H1 (cell line): ENCODE measurements at regions not wholly inside any gene's neighbourhood (a gene's known extent, or its start where the extent isn't known, plus 50 kb on each side); places are given as distances from the start of the nearest gene placed in this dataset.

Experiments
- CTCF ChIA-PET: fragments of 300-600 bp; sonication (Branson Sonifier 250); formaldehyde crosslinking; loops from one replicate; lab custom pipeline; 2021; ENCODE audit not compliant: partially characterized antibody; lab: Charles Lee
- POLR2A ChIA-PET: fragments of 300-600 bp; sonication (Branson Sonifier 250); formaldehyde crosslinking; loops from one replicate; lab custom pipeline; 2021; ENCODE audit warnings: inconsistent platforms; ENCODE audit not compliant: partially characterized antibody; lab: Charles Lee
- DNase-seq, 2 experiments: peaks; one replicate each; pipeline versions ENCODE4 v3.0.0 to v3.0.0-alpha.2; 2010 to 2022; ENCODE audit warnings: low spot score in 2 of 2, low read depth in 1 of 2, mixed read lengths in 1 of 2
- FAIRE-seq: peaks from 2 replicates; lab custom pipeline; 2011; peaks lifted over from hg19 to GRCh38; lab: Jason Lieb, UNC
- H2AFZ ChIP-seq: 2 replicates; pipeline ENCODE4 v1.8.1; 2012; ENCODE audit warnings: low read length, inconsistent platforms
- H2AK5ac ChIP-seq: 2 replicates; pipeline ENCODE4 v1.6.1; 2013; ENCODE audit warnings: low read depth, low read length
- H2BK120ac ChIP-seq: replicated peaks from 2 replicates; pipeline ENCODE3; 2013; ENCODE audit warnings: low read depth, low read length, inconsistent platforms
- H2BK12ac ChIP-seq: 2 replicates; pipeline ENCODE4 v1.6.1; 2013; ENCODE audit warnings: low read depth, low read length
- H2BK15ac ChIP-seq: 2 replicates; pipeline ENCODE4 v1.6.1; 2013; ENCODE audit warnings: low read length
- H2BK20ac ChIP-seq: 2 replicates; pipeline ENCODE4 v1.6.1; 2013; ENCODE audit warnings: low read length
- H2BK5ac ChIP-seq: 2 replicates; pipeline ENCODE4 v1.6.1; 2013; ENCODE audit warnings: low read depth, low read length
- H3K14ac ChIP-seq: 2 replicates; pipeline ENCODE4 v1.6.1; 2013; ENCODE audit warnings: inconsistent platforms; ENCODE audit not compliant: insufficient read length
- H3K18ac ChIP-seq: 2 replicates; pipeline ENCODE4 v1.6.1; 2013; ENCODE audit warnings: low read length; ENCODE audit errors: extremely low read depth
- H3K23ac ChIP-seq: 2 replicates; pipeline ENCODE4 v1.6.1; 2013; ENCODE audit warnings: inconsistent platforms; ENCODE audit not compliant: insufficient read length
- H3K23me2 ChIP-seq: 2 replicates; pipeline ENCODE4 v1.6.1; 2013; ENCODE audit warnings: low read depth, low read length
- H3K27ac ChIP-seq: 2 replicates; pipeline ENCODE4 v1.6.1; 2011; ENCODE audit warnings: low read depth, low read length, inconsistent platforms
- H3K27me3 ChIP-seq, 4 experiments: replicated peaks in 1 of 4; 1 replicate in 1 of 4; 2 replicates in 3 of 4; pipeline versions ENCODE4 v1.6.1 to v1.8.1; 2011 to 2013; ENCODE audit warnings: low read length in 3 of 4, mild to moderate bottlenecking in 3 of 4, inconsistent platforms in 2 of 4, mixed read lengths in 2 of 4, moderate library complexity in 1 of 4; ENCODE audit not compliant: control insufficient read depth in 3 of 4, insufficient read depth in 3 of 4; ENCODE audit errors: extremely low read depth in 1 of 4
- H3K36me3 ChIP-seq, 4 experiments: 2 replicates each; pipeline versions ENCODE4 v1.6.1 to v1.8.1; 2011 to 2013; ENCODE audit warnings: mild to moderate bottlenecking in 4 of 4, low read length in 3 of 4, moderate library complexity in 2 of 4, control low read depth in 1 of 4, inconsistent platforms in 1 of 4; ENCODE audit not compliant: insufficient read depth in 4 of 4, control insufficient read depth in 2 of 4
- H3K4ac ChIP-seq: replicated peaks from 2 replicates; pipeline ENCODE3; 2013; ENCODE audit warnings: low read length, low read depth, mixed read lengths, inconsistent platforms; ENCODE audit not compliant: insufficient read length
- H3K4me1 ChIP-seq, 4 experiments: replicated peaks in 1 of 4; 1 replicate in 1 of 4; 2 replicates in 3 of 4; pipeline versions ENCODE4 v1.6.1 to v1.8.1; 2011 to 2013; ENCODE audit warnings: low read length in 3 of 4, inconsistent platforms in 2 of 4, mixed read lengths in 1 of 4; ENCODE audit not compliant: insufficient read depth in 4 of 4, control insufficient read depth in 3 of 4
- H3K4me2 ChIP-seq, 2 experiments: 2 replicates each; pipeline versions ENCODE4 v1.6.1 to v1.8.1; 2011 to 2013; ENCODE audit warnings: low read depth in 2 of 2, low read length in 2 of 2, control low read depth in 1 of 2, inconsistent platforms in 1 of 2, mild to moderate bottlenecking in 1 of 2; ENCODE audit not compliant: insufficient read depth in 1 of 2
- H3K4me3 ChIP-seq, 4 experiments: fragments of 200-600, 300-600 bp in 1 of 4; sonication (generic), shearing (Covaris generic), sonication (Bioruptor Twin) in 1 of 4; 2 replicates each; pipeline versions ENCODE4 v1.5.1 to v1.8.1; 2011 to 2016; ENCODE audit warnings: low read length in 4 of 4, low read depth in 3 of 4, control low read depth in 2 of 4, inconsistent platforms in 2 of 4, mild to moderate bottlenecking in 2 of 4, mixed read lengths in 1 of 4, moderate library complexity in 1 of 4; ENCODE audit not compliant: insufficient read depth in 2 of 4; ENCODE audit errors: extremely low read depth in 1 of 4
- H3K56ac ChIP-seq: replicated peaks from 2 replicates; pipeline ENCODE3; 2013; ENCODE audit warnings: low read depth, mild to moderate bottlenecking, mixed read lengths, low read length, inconsistent platforms; ENCODE audit not compliant: insufficient read length
- H3K79me1 ChIP-seq: 2 replicates; pipeline ENCODE4 v1.6.1; 2013; ENCODE audit warnings: low read depth, low read length, control low read depth
- H3K79me2 ChIP-seq, 2 experiments: 2 replicates each; pipeline versions ENCODE4 v1.6.1 to v1.8.1; 2012 to 2013; ENCODE audit warnings: low read length in 2 of 2, mild to moderate bottlenecking in 2 of 2, inconsistent platforms in 1 of 2; ENCODE audit not compliant: insufficient read depth in 2 of 2, control insufficient read depth in 1 of 2
- H3K9ac ChIP-seq, 4 experiments: replicated peaks in 1 of 4; 1 replicate in 1 of 4; 2 replicates in 3 of 4; pipeline versions ENCODE4 v1.6.1 to v1.8.1; 2011 to 2013; ENCODE audit warnings: low read depth in 3 of 4, low read length in 3 of 4, control low read depth in 2 of 4, mild to moderate bottlenecking in 2 of 4, moderate library complexity in 2 of 4, inconsistent platforms in 1 of 4; ENCODE audit errors: extremely low read depth in 1 of 4
- H3K9me3 ChIP-seq, 2 experiments: 2 replicates each; pipeline versions ENCODE4 v1.6.1 to v1.8.1; 2012 to 2013; ENCODE audit warnings: mild to moderate bottlenecking in 2 of 2, moderate library complexity in 2 of 2, control low read depth in 1 of 2, inconsistent platforms in 1 of 2, low read depth in 1 of 2, low read length in 1 of 2, mixed read lengths in 1 of 2; ENCODE audit not compliant: insufficient read depth in 2 of 2
- H4K20me1 ChIP-seq, 2 experiments: replicated peaks in 1 of 2; 2 replicates each; pipeline versions ENCODE3 to v1.8.1; 2011 to 2013; ENCODE audit warnings: inconsistent platforms in 2 of 2, low read length in 2 of 2, mild to moderate bottlenecking in 1 of 2; ENCODE audit not compliant: insufficient read depth in 2 of 2, control insufficient read depth in 1 of 2
- H4K5ac ChIP-seq: 2 replicates; pipeline ENCODE4 v1.6.1; 2013; ENCODE audit warnings: low read length, low read depth, mixed read lengths, inconsistent platforms; ENCODE audit not compliant: insufficient read length
- H4K8ac ChIP-seq: 2 replicates; pipeline ENCODE4 v1.8.0; 2013; ENCODE audit warnings: mild to moderate bottlenecking, moderate library complexity, low read length, inconsistent platforms; ENCODE audit not compliant: insufficient read depth; ENCODE audit errors: extremely low read depth
- H4K91ac ChIP-seq: replicated peaks from 2 replicates; pipeline ENCODE3; 2013; ENCODE audit warnings: low read length, mixed read lengths, inconsistent platforms; ENCODE audit not compliant: insufficient read length
- ATF2 ChIP-seq: IDR thresholded peaks from 2 replicates; pipeline ENCODE4 v1.6.1; 2012; ENCODE audit warnings: low read length, inconsistent platforms
- CBX8 ChIP-seq: fragments of 300-800, 300-1000 bp; sonication (generic); IDR thresholded peaks from 2 replicates; pipeline ENCODE4 v1.7.1; 2016; ENCODE audit warnings: low read depth, low read length, borderline replicate concordance
- EGR1 ChIP-seq: IDR thresholded peaks from 2 replicates; pipeline ENCODE4 v1.6.1; 2011; ENCODE audit warnings: low read depth, low read length, borderline replicate concordance
- FOSL1 ChIP-seq: IDR thresholded peaks from 2 replicates; pipeline ENCODE4 v1.6.1; 2011; ENCODE audit warnings: mild to moderate bottlenecking, low read depth, low read length, moderate library complexity; ENCODE audit not compliant: insufficient read depth
- MAFK ChIP-seq: IDR thresholded peaks from 2 replicates; pipeline ENCODE4 v1.6.1; 2012; ENCODE audit warnings: low read depth, mild to moderate bottlenecking, improper control_type of control experiment, low read length
- RBBP5 ChIP-seq: IDR thresholded peaks from 2 replicates; pipeline ENCODE4 v1.7.1; 2012; ENCODE audit warnings: low read depth, mild to moderate bottlenecking, inconsistent platforms, low read length, moderate library complexity, borderline replicate concordance
- SP2 ChIP-seq: IDR thresholded peaks from 2 replicates; pipeline ENCODE4 v1.6.1; 2012; ENCODE audit warnings: mild to moderate bottlenecking, low read length, inconsistent platforms
- WGBS, 2 experiments: shearing (Covaris generic) in 1 of 2; methylation state at CpG; one replicate each; pipeline versions ENCODE4 v1.1.6 to v1.1.7; 2013 to 2015; ENCODE audit warnings: low lambda C conversion rate in 2 of 2, mixed read lengths in 2 of 2, inconsistent platforms in 1 of 2, low coverage in 1 of 2, missing lambda C conversion rate in 1 of 2; ENCODE audit not compliant: insufficient replicate concordance in 2 of 2, insufficient coverage in 1 of 2, insufficient read length in 1 of 2; ENCODE audit errors: extremely low coverage in 1 of 2, missing lambda C conversion rate in 1 of 2; 5-methylcytosine and 5-hydroxymethylcytosine counted together

- no peak overlapping the region for H3K4ac ChIP-seq
- no peaks in the 10 kb centered on the region for H3K4me1 ChIP-seq
- H2AK5ac ChIP-seq, result no peak overlapping the region
- ChIA-PET CTCF (interaction anchor here (0.8 kb wide), 1 partner anchor 20 kb away, joined by 3 read pairs; no protein-coding TSS in a partner anchor), POLR2A (no interaction called here)
- no peaks in the 10 kb centered on the region for H3K36me3 ChIP-seq
- H3K14ac ChIP-seq, result no peak overlapping the region
- no peak overlapping the region for H2BK120ac ChIP-seq
- no peak overlapping the region for H3K4me2 ChIP-seq
- H3K23ac ChIP-seq, result no peak overlapping the region
- no peak overlapping the region for H4K8ac ChIP-seq
- H2BK15ac ChIP-seq, result no peak overlapping the region
- 86% methylated on average over 7 of the region's 7 CpGs; no CpG with 5 or more reads in 1 of the 2 experiments for WGBS, 2 experiments
- no peaks in the 10 kb centered on the region for H3K27me3 ChIP-seq
- DNase-seq (no peak), FAIRE-seq (no peak)
- no peak overlapping the region for H3K9ac ChIP-seq
- no peak overlapping the region for H3K27ac ChIP-seq
- no peaks in the 10 kb centered on the region; the same call in 1 of the 2 replicates for H3K23me2 ChIP-seq
- H3K56ac ChIP-seq, result no peak overlapping the region
- no peaks in the 10 kb centered on the region for H3K79me1 ChIP-seq
- H2BK12ac ChIP-seq, result no peak overlapping the region
- H2AFZ ChIP-seq, result 0 out of 2 replicates have a peak overlapping the region, but pooled peaks have one; percentile 50
- no peaks in the 10 kb centered on the region for H4K20me1 ChIP-seq
- no peaks in the 10 kb centered on the region for H3K9me3 ChIP-seq
- no peak overlapping the region for H2BK20ac ChIP-seq
- H3K18ac ChIP-seq, result no peak overlapping the region
- H3K4me3 ChIP-seq, result no peak overlapping the region
- no peak overlapping the region for H2BK5ac ChIP-seq
- no peaks in the 10 kb centered on the region for H3K79me2 ChIP-seq
- no peak overlapping the region for H4K91ac ChIP-seq
- TF ChIP-seq RBBP5, result no peak
- TF ChIP-seq EGR1, result no peak
- no peak for TF ChIP-seq ATF2
- TF ChIP-seq FOSL1, result no peak
- no peak for TF ChIP-seq SP2
- no peak for TF ChIP-seq CBX8
- TF ChIP-seq MAFK, result no peak
- H4K5ac ChIP-seq, result no peak overlapping the region
These were observed 181.2 kb upstream of the ESRRG start for GRCh38 chr1:216904471-216904870.
